Body of pancreas (tissue), 4 donors: ENCODE measurements at regions not wholly inside any gene's neighbourhood (a gene's known extent, or its start where the extent isn't known, plus 50 kb on each side); places are given as distances from the start of the nearest gene placed in this dataset.

ENCODE experiments used
- POLR2A ChIP-seq, 3 donors: fragments of 450-650 bp; IDR thresholded peaks; one replicate each; pipeline ENCODE4 v1.6.1; 2016; ENCODE audit warnings: antibody characterized with exemption in 3 of 3, mild to moderate bottlenecking in 2 of 3
- TF ChIP-seq, protein P1 (sequence below), 7 experiments: fragments of 450-650 bp in 4 of 7; fragments of 200-600 bp in 3 of 7; sonication (generic) in 3 of 7; IDR thresholded peaks; one replicate each; pipeline ENCODE4 v1.5.1; 2016 to 2019; ENCODE audit warnings: antibody characterized with exemption in 7 of 7

DNA sequence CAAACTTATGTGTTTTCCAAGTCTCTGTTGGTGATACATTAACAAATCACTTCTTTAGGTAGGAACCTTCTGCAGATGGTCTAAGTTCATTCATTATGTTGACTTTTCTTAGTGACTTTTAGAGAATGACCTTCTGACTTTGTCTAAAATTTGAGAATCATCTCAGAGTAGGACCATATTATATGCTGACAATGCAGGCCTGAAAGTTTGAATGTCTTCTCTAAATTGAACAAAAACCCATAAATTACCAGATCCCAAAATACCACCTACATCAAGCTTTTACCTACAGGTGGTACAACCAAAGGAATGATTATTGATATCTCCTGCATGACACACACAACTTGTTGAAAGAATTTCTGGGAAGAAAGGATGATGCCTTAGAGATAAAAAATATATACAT lies 191.5 kb downstream of the SOD2 start:
- TF ChIP-seq, protein P1, sequence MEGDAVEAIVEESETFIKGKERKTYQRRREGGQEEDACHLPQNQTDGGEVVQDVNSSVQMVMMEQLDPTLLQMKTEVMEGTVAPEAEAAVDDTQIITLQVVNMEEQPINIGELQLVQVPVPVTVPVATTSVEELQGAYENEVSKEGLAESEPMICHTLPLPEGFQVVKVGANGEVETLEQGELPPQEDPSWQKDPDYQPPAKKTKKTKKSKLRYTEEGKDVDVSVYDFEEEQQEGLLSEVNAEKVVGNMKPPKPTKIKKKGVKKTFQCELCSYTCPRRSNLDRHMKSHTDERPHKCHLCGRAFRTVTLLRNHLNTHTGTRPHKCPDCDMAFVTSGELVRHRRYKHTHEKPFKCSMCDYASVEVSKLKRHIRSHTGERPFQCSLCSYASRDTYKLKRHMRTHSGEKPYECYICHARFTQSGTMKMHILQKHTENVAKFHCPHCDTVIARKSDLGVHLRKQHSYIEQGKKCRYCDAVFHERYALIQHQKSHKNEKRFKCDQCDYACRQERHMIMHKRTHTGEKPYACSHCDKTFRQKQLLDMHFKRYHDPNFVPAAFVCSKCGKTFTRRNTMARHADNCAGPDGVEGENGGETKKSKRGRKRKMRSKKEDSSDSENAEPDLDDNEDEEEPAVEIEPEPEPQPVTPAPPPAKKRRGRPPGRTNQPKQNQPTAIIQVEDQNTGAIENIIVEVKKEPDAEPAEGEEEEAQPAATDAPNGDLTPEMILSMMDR (IDR thresholded peaks at IDR 0.05): no peak
- TF ChIP-seq POLR2A (IDR thresholded peaks at IDR 0.05): no peak
